ENCODE measurements at regions not wholly inside any gene's neighbourhood (a gene's known extent, or its start where the extent isn't known, plus 50 kb on each side); places are given as distances from the start of the nearest gene placed in this dataset.

GRCh38 chr12:130097798-130098255 is 64.4 kb upstream of the FZD10 start:
- TF ChIP-seq MAX (IDR thresholded peaks at IDR 0.05; ENCODE audit: low read depth, low read length) (no peak), CTCF (IDR thresholded peaks at IDR 0.05; ENCODE audit: low read depth, low read length) (no peak)
